ENCODE measurements at regions not wholly inside any gene's neighbourhood (a gene's known extent, or its start where the extent isn't known, plus 50 kb on each side); places are given as distances from the start of the nearest gene placed in this dataset.

- no peak overlapping the region for H3K4me3 ChIP-seq (ENCODE audit: low read depth, low read length)
- DNase-seq (ENCODE audit: low read depth), result no peak
- TF ChIP-seq CTCF (IDR thresholded peaks at IDR 0.05; ENCODE audit: insufficient read depth, low read depth, low read length, missing control alignments), result no peak
These were observed 155.4 kb upstream of the LMO4 start for GRCh38 chr1:87173231-87173630.

GRCh38 chr1:87174724-87175245, 153.9 kb upstream of the LMO4 start:
- no peak for TF ChIP-seq CTCF (IDR thresholded peaks at IDR 0.05; ENCODE audit: insufficient read depth, low read depth, low read length, missing control alignments)
- no peak overlapping the region for H3K4me3 ChIP-seq (ENCODE audit: low read depth, low read length)
- DNase-seq (ENCODE audit: low read depth), result no peak

GRCh38 chr1:87176087-87176486, 152.6 kb upstream of the LMO4 start:
- DNase-seq (ENCODE audit: low read depth), result peak; percentile 6

GRCh38 chr1:87176514-87176913, 152.2 kb upstream of the LMO4 start:
- no peak for DNase-seq (ENCODE audit: low read depth)
- TF ChIP-seq CTCF (IDR thresholded peaks at IDR 0.05; ENCODE audit: insufficient read depth, low read depth, low read length, missing control alignments), result no peak
- no peak overlapping the region for H3K4me3 ChIP-seq (ENCODE audit: low read depth, low read length)

More at GRCh38 chr1:87176087-87176486, 152.6 kb upstream of the LMO4 start:
- H3K4me3 ChIP-seq (ENCODE audit: low read depth, low read length), result no peak overlapping the region
- no peak for TF ChIP-seq CTCF (IDR thresholded peaks at IDR 0.05; ENCODE audit: insufficient read depth, low read depth, low read length, missing control alignments)

GRCh38 chr1:87178441-87178840, 150.2 kb upstream of the LMO4 start:
- H3K4me3 ChIP-seq (ENCODE audit: low read depth, low read length), result no peak overlapping the region
- DNase-seq (ENCODE audit: low read depth), result no peak
- TF ChIP-seq CTCF (IDR thresholded peaks at IDR 0.05; ENCODE audit: insufficient read depth, low read depth, low read length, missing control alignments), result no peak

- no peak overlapping the region for H3K4me3 ChIP-seq (ENCODE audit: low read depth, low read length)
- no peak for DNase-seq (ENCODE audit: low read depth)
- no peak for TF ChIP-seq CTCF (IDR thresholded peaks at IDR 0.05; ENCODE audit: insufficient read depth, low read depth, low read length, missing control alignments)
These were observed 149.4 kb upstream of the LMO4 start for GRCh38 chr1:87179076-87179810.

All from GM12865 (cell line).